G401 (cell line): ENCODE measurements at regions not wholly inside any gene's neighbourhood (a gene's known extent, or its start where the extent isn't known, plus 50 kb on each side); places are given as distances from the start of the nearest gene placed in this dataset.

ENCODE experiments used
- DNase-seq: peaks from one replicate; pipeline ENCODE4 v3.0.0-alpha.2; 2015; ENCODE audit warnings: low spot score
- in situ Hi-C: cut with HindIII; loops from 2 replicates; pipeline ENCODE4 v1.10.0; 2016; ENCODE audit warnings: low sequenced_read_pairs, mixed read lengths

- no peak for DNase-seq
- in situ Hi-C loops = no loop called here
Measured at GRCh38 chr4:177879851-177880250, 437.6 kb upstream of the AGA start.

DNA sequence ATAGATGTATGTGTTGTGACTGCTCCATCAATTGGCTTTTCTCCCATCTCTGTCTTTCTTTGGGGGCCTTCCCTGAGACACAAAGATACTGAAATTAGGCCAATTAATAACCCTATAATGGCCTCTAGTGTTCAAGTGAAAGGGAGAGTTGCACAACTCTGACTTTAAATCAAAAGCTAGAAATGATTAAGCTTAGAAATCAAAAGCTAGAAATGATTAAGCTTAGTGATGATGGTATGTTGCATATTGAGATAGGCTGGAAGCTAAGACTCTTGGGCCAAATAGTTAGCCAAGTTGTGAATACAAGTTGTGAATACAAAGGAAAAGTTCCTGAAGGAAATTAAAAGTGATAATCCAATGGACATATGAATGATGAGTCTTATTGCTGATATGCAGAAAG, 452.9 kb upstream of the AGA start:
- DNase-seq = no peak
- in situ Hi-C loops = no loop called here

DNA sequence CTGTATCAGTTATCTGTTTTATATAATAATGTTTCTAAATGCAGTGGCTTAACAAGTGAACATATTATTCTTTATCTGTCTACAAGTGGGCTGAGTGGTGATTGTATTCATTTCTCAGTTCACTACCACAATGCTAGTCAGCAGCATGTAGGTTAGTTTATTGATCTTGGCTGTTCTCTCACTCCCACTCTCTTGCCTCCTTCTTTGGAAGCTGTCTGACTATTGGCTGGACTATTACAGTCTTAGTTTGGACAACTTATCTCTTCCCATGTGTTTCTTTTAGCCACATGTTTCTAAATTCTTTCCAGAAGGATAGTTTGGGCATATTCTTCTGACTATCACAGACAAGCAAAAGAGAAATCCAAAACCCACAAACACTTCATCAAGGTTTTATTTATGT, 459.5 kb upstream of the AGA start:
- in situ Hi-C loops = no loop called here
- no peak for DNase-seq

- in situ Hi-C loops = no loop called here
- DNase-seq = no peak
Measured at GRCh38 chr4:177902386-177902785, 460.1 kb upstream of the AGA start.

GRCh38 chr4:177907736-177908424, 465.6 kb upstream of the AGA start:
- no peak for DNase-seq
- in situ Hi-C loops = no loop called here

- no peak for DNase-seq
- in situ Hi-C loops = no loop called here
Measured at GRCh38 chr4:177921715-177922114, 479.5 kb upstream of the AGA start.

DNA sequence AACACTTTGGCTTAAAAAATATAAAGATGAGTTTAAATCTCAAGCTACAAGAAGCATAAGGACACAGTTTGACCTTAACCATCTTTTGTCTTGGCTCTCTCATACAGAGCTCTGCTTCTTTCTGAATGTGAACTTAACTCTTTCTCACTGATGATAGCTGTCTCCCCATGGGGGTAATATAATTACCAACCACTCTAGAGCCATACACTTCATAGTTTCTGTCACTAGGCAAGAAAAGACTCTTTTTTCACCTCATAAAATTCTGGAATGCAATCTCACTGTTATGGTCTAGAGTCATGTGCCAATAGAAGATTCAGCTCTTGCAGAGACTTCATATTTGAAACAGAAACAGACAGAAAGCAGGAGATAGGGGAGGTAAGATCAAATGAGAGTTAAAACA, 481.7 kb upstream of the AGA start:
- in situ Hi-C loops = no loop called here
- no peak for DNase-seq

- DNase-seq = no peak
- in situ Hi-C loops = no loop called here
Measured at GRCh38 chr4:177937041-177937440, 494.8 kb upstream of the AGA start.

GRCh38 chr4:177938226-177938625, 496.0 kb upstream of the AGA start:
- no peak for DNase-seq
- in situ Hi-C loops = no loop called here

GRCh38 chr4:177945268-177945667, 503.0 kb upstream of the AGA start:
- DNase-seq = no peak
- in situ Hi-C loops = no loop called here

- in situ Hi-C loops = no loop called here
- no peak for DNase-seq
Measured at GRCh38 chr4:177947607-177948006, 505.4 kb upstream of the AGA start.

DNA sequence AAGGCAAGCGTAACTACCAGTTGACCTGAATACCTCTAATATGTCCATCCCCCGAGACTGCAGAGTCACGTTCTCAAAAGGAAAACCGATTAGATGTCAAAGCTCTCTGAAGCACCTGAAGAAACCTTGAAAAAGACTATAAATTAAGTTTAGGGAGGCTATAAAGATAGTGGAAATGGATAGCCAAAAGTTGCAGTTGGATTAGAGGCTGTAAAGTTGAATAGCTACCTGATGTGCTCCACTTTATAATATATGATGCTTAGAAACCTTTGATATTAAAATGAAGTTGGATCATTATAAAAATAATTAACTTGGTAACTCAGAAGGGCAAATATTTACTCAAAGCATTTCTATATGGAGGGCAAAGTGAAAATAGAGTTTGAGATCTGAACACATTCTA, 506.6 kb upstream of the AGA start:
- in situ Hi-C loops = no loop called here
- no peak for DNase-seq

GRCh38 chr4:177951026-177951425, 508.8 kb upstream of the AGA start:
- DNase-seq = no peak
- in situ Hi-C loops = no loop called here

- no peak for DNase-seq
- in situ Hi-C loops = no loop called here
Measured at GRCh38 chr4:177952723-177953122, 510.5 kb upstream of the AGA start.

- DNase-seq = no peak
- in situ Hi-C loops = no loop called here
Measured at GRCh38 chr4:177957596-177958360, 515.5 kb upstream of the AGA start.

- in situ Hi-C loops = no loop called here
- no peak for DNase-seq
Measured at GRCh38 chr4:177960566-177960965, 518.3 kb upstream of the AGA start.

DNA sequence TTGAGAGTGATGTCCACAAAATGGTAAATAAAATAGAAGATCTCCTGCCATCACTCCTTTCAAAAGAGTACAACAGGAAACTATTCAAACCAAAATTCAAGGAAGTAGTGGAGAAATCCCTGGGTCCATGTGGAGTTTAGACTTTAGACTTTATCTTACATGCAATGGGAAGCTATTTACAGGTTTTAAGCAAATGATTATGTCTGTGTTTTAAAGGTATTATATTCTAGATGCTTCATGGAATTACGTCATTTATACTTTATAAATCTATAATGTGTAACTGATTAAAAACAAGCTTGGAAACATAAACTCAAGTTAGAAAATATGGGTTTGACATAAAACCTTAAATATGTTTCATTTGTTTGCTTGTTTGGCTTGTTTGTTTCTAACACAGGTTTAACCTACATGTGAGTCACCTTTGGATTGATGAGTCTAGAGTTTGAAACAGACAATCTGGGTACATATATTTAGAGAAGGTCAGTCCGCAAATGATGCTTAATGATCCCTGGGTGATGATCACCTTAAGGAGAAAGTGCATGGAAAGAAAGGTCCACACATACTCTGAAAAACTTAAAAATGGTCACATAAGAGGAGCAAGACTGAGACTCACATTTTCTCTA, 519.6 kb upstream of the AGA start:
- in situ Hi-C loops = no loop called here
- no peak for DNase-seq

GRCh38 chr4:177964061-177964460, 521.8 kb upstream of the AGA start:
- DNase-seq = no peak
- in situ Hi-C loops = no loop called here

DNA sequence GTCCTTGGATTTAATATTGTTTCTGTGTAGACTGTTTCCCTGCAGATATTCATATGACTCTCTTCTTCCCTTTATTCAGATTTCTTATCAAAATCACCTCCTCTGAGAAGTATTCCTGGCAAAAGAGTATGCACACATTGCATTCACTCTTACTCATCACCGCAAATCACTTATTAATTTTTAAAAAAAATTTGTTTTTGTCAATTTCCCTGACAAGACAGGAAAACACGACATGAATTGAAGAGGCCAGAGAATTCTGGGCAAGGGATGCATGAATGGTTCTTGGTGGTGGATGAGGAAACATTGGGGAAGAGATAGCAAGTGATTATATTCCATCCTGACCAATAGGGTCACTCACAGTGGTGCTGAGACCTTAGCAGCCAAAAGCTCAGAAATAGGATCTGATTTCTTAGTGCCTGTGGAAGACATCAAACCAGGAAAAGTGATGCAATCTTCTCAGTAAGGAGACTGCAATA, 522.5 kb upstream of the AGA start:
- in situ Hi-C loops = no loop called here
- no peak for DNase-seq

GRCh38 chr4:177967328-177967727, 525.1 kb upstream of the AGA start:
- in situ Hi-C loops = no loop called here
- DNase-seq = no peak
